ENCODE measurements at regions not wholly inside any gene's neighbourhood (a gene's known extent, or its start where the extent isn't known, plus 50 kb on each side); places are given as distances from the start of the nearest gene placed in this dataset.

DNA sequence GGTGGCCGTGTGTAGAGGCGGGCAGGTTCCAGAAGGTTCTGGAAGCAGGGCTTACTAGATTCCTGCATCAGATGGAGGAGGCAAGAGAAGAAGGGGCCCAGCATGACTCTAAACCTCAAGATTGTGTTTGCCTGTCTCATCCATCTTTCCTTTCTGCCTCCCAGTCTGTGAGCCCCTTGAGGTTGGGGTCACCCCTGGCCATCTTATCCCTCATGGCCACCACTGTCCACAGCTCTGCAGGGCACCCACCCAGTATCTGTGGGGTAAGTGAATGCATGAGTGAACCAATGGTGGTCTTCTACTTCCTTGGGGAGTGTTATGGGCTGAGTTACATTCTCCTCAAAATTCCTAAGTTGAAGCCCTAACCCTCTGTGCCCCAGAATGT lies 79.3 kb downstream of the MYEOV start:
- TF ChIP-seq, protein P1, sequence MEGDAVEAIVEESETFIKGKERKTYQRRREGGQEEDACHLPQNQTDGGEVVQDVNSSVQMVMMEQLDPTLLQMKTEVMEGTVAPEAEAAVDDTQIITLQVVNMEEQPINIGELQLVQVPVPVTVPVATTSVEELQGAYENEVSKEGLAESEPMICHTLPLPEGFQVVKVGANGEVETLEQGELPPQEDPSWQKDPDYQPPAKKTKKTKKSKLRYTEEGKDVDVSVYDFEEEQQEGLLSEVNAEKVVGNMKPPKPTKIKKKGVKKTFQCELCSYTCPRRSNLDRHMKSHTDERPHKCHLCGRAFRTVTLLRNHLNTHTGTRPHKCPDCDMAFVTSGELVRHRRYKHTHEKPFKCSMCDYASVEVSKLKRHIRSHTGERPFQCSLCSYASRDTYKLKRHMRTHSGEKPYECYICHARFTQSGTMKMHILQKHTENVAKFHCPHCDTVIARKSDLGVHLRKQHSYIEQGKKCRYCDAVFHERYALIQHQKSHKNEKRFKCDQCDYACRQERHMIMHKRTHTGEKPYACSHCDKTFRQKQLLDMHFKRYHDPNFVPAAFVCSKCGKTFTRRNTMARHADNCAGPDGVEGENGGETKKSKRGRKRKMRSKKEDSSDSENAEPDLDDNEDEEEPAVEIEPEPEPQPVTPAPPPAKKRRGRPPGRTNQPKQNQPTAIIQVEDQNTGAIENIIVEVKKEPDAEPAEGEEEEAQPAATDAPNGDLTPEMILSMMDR (IDR thresholded peaks at IDR 0.05), result no peak
- TF ChIP-seq POLR2A (IDR thresholded peaks at IDR 0.05), result no peak
- no peak for TF ChIP-seq POLR2AphosphoS5 (IDR thresholded peaks at IDR 0.05)

Data from prostate gland (tissue), 2 donors.